ENCODE measurements at regions not wholly inside any gene's neighbourhood (a gene's known extent, or its start where the extent isn't known, plus 50 kb on each side); places are given as distances from the start of the nearest gene placed in this dataset.

- no peak for TF ChIP-seq CTCF (conservative IDR thresholded peaks at IDR 0.05; ENCODE audit: low read depth in 2 of 2)
- TF ChIP-seq, protein P1, sequence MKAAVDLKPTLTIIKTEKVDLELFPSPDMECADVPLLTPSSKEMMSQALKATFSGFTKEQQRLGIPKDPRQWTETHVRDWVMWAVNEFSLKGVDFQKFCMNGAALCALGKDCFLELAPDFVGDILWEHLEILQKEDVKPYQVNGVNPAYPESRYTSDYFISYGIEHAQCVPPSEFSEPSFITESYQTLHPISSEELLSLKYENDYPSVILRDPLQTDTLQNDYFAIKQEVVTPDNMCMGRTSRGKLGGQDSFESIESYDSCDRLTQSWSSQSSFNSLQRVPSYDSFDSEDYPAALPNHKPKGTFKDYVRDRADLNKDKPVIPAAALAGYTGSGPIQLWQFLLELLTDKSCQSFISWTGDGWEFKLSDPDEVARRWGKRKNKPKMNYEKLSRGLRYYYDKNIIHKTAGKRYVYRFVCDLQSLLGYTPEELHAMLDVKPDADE (IDR thresholded peaks at IDR 0.05): no peak
- no peak for TF ChIP-seq POLR2AphosphoS5 (IDR thresholded peaks at IDR 0.05; ENCODE audit: low read depth)
- TF ChIP-seq EZH2phosphoT487 (IDR thresholded peaks at IDR 0.05; ENCODE audit: unreplicated experiment): no peak
- no peak for TF ChIP-seq EZH2 (IDR thresholded peaks at IDR 0.05; ENCODE audit: low read depth, unreplicated experiment)
- TF ChIP-seq NANOG (IDR thresholded peaks at IDR 0.05; ENCODE audit: borderline replicate concordance): no peak
These were observed 72.8 kb downstream of the EOMES start for GRCh38 chr3:27649277-27649676.

All from GM23338 (cell line).